ENCODE measurements at regions not wholly inside any gene's neighbourhood (a gene's known extent, or its start where the extent isn't known, plus 50 kb on each side); places are given as distances from the start of the nearest gene placed in this dataset.

DNA sequence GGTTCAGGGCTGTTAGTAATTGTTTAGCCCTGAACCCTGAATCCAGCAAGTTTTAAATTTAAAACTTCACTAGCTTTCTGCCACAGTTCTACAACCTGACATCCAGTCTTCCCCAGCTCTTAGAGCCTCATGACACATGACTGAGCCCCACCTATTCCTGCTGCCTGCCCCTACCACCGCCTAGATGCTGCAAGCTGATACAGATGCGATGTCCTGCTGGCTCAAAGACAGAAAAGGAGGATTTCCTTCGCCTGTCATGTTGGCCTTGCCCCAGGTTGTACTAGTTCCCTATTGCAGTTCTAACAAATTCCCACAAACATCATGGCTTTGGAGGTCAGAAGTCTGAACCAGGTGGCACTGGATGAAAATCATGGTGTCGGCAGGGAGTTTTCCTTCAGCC lies 510.6 kb upstream of the PPP2R3A start:
- Histone ChIP-seq H3K4me3 (ENCODE audit: severe bottlenecking) (no peak overlapping the region), H3K27ac (ENCODE audit: poor library complexity, severe bottlenecking) (no peak overlapping the region), H3K36me3 (ENCODE audit: low read depth) (no peaks in the 10 kb centered on the region), H3K27me3 (ENCODE audit: insufficient read depth, poor library complexity, severe bottlenecking) (peaks cover 5% of the 10 kb centered on the region), H3K4me1 (ENCODE audit: insufficient read depth, poor library complexity, severe bottlenecking) (no peaks in the 10 kb centered on the region), H3K9me3 (ENCODE audit: severe bottlenecking) (no peaks in the 10 kb centered on the region)
- DNase-seq (ENCODE audit: low spot score) (no peak), ATAC-seq (ENCODE audit: low read depth) (no peak)
- TF ChIP-seq, protein P1, sequence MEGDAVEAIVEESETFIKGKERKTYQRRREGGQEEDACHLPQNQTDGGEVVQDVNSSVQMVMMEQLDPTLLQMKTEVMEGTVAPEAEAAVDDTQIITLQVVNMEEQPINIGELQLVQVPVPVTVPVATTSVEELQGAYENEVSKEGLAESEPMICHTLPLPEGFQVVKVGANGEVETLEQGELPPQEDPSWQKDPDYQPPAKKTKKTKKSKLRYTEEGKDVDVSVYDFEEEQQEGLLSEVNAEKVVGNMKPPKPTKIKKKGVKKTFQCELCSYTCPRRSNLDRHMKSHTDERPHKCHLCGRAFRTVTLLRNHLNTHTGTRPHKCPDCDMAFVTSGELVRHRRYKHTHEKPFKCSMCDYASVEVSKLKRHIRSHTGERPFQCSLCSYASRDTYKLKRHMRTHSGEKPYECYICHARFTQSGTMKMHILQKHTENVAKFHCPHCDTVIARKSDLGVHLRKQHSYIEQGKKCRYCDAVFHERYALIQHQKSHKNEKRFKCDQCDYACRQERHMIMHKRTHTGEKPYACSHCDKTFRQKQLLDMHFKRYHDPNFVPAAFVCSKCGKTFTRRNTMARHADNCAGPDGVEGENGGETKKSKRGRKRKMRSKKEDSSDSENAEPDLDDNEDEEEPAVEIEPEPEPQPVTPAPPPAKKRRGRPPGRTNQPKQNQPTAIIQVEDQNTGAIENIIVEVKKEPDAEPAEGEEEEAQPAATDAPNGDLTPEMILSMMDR (IDR thresholded peaks at IDR 0.05; ENCODE audit: poor library complexity, severe bottlenecking): no peak

DNA sequence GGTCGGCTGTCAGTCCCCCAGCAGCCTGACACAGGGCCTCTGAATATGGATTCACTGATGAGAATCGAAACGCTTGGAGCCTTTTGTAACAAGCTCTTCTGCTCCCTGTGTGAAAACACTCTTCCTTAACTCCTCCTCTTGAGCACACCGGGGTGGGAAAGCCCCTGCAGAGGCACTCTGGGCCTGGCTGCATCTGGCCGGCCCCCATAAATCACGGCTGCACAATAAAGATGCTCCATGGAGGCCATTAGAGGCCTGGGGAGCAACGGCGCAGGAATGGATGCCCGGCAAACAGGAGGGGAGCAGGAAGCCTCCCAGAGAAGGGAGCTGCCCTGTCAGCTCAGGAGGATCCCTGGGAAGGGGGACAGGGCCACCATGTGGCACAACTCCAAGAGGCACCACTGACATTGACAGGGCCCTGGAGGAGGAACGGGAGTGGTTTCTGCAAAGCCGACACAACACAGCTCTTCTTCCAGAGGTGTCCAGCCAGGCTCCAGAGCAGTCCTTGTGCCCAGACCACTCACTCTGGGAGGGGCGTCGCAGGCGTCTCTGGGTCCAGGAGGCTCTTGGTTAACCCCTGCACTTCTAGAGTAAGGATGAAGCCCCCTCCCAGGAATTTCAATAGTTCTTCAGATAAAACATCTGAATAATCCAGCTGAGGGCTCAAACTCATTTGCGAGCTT lies 509.3 kb upstream of the PPP2R3A start:
- Histone ChIP-seq H3K27me3 (ENCODE audit: insufficient read depth, poor library complexity, severe bottlenecking) (peaks cover 5% of the 10 kb centered on the region), H3K27ac (ENCODE audit: poor library complexity, severe bottlenecking) (no peak overlapping the region), H3K4me3 (ENCODE audit: severe bottlenecking) (no peak overlapping the region), H3K36me3 (ENCODE audit: low read depth) (no peaks in the 10 kb centered on the region), H3K9me3 (ENCODE audit: severe bottlenecking) (no peaks in the 10 kb centered on the region), H3K4me1 (ENCODE audit: insufficient read depth, poor library complexity, severe bottlenecking) (no peaks in the 10 kb centered on the region)
- no peak for ATAC-seq (ENCODE audit: low read depth)
- no peak for DNase-seq (ENCODE audit: low spot score)
- TF ChIP-seq, protein P1 (IDR thresholded peaks at IDR 0.05; ENCODE audit: poor library complexity, severe bottlenecking): no peak

DNA sequence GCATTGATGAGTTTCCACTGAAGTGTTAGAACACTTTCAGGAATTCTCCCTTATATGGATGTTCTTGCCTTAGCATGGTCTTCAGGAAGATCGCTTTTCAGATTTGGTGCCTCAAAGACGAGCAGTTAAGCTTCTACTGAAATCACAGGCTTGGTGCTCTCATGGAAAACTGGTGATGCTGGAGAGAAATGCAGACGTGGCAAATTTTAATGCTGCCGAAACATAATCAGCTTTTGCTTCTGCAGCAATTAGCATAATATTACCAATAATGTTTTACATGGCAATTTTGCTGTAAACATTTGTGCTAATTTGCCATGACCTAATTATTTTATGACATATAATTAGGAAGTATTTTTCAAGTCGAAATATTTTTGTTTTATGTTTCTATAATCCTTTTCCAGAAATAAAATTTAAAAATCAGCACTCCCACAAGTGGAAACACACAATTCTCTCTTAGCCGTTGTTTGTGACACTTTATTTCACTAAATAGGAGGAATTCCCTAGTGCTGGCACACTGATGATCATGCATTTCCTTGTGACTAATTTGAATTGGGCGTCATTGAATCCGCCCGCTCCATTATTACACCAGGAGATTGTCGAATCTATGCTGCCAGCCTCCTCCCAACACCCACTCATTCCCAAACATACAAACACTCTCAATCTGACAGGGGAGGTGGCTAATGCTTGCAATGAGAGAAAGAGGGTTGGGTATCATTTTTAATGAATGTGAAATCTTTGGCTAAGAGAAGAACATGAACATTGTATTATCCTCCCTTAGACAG lies 506.8 kb upstream of the PPP2R3A start:
- TF ChIP-seq, protein P1 (IDR thresholded peaks at IDR 0.05; ENCODE audit: poor library complexity, severe bottlenecking): no peak
- H3K27me3 ChIP-seq (ENCODE audit: insufficient read depth, poor library complexity, severe bottlenecking): peaks cover 5% of the 10 kb centered on the region
- ATAC-seq (ENCODE audit: low read depth) (no peak), DNase-seq (ENCODE audit: low spot score) (no peak)
- H3K4me1 ChIP-seq (ENCODE audit: insufficient read depth, poor library complexity, severe bottlenecking): no peaks in the 10 kb centered on the region
- no peak overlapping the region for H3K4me3 ChIP-seq (ENCODE audit: severe bottlenecking)
- H3K36me3 ChIP-seq (ENCODE audit: low read depth): no peaks in the 10 kb centered on the region
- no peaks in the 10 kb centered on the region for H3K9me3 ChIP-seq (ENCODE audit: severe bottlenecking)
- no peak overlapping the region for H3K27ac ChIP-seq (ENCODE audit: poor library complexity, severe bottlenecking)

DNA sequence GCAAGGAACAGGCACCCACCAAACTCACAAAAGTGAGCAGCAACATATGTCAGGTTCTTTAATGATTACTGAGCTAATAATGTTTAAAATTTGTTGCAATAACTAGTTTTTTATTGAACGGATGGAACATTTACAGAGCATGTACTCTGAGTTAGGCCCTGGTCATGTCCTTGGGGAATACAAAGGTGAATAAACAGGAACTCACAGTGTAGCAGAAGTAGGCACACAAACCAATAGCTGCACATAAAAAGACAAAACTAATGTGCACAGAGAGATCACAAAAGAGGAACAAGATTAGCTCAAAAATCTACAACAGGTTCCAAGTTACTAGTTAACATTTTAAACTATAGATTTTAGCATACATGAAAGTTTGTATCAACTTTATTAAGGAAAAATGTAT lies 505.3 kb upstream of the PPP2R3A start:
- TF ChIP-seq, protein P1 (IDR thresholded peaks at IDR 0.05; ENCODE audit: poor library complexity, severe bottlenecking): no peak

DNA sequence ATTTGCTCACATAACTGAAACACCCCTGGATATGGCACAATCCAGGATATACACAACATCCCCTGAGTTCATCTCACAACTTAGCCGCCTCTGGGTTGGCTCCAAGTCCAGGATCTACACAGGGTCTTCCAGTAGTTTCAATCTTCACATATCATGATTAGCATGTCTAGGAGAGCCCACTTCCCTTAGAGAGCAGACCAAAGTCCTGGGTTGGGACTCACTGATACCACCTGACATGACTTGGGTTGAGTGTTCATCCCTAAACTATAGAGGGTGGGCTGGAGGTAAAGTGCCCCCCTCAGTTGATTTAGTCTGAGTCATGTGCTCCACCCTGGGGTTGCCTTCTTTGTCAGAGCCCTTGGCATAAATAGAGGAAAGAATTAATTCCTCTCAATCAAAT lies 493.6 kb upstream of the PPP2R3A start:
- DNase-seq (ENCODE audit: low spot score) (no peak), ATAC-seq (ENCODE audit: low read depth) (no peak)
- Histone ChIP-seq H3K27ac (ENCODE audit: poor library complexity, severe bottlenecking) (no peak overlapping the region), H3K27me3 (ENCODE audit: insufficient read depth, poor library complexity, severe bottlenecking) (no peaks in the 10 kb centered on the region), H3K36me3 (ENCODE audit: low read depth) (no peaks in the 10 kb centered on the region), H3K4me1 (ENCODE audit: insufficient read depth, poor library complexity, severe bottlenecking) (no peaks in the 10 kb centered on the region), H3K9me3 (ENCODE audit: severe bottlenecking) (no peaks in the 10 kb centered on the region), H3K4me3 (ENCODE audit: severe bottlenecking) (no peak overlapping the region)
- TF ChIP-seq, protein P1 (IDR thresholded peaks at IDR 0.05; ENCODE audit: poor library complexity, severe bottlenecking): no peak

More for the DNA sequence above, 505.3 kb upstream of the PPP2R3A start:
- no peak overlapping the region for H3K27ac ChIP-seq (ENCODE audit: poor library complexity, severe bottlenecking)
- ATAC-seq (ENCODE audit: low read depth) (no peak), DNase-seq (ENCODE audit: low spot score) (no peak)
- H3K4me1 ChIP-seq (ENCODE audit: insufficient read depth, poor library complexity, severe bottlenecking): no peaks in the 10 kb centered on the region
- no peaks in the 10 kb centered on the region for H3K36me3 ChIP-seq (ENCODE audit: low read depth)
- peaks cover 5% of the 10 kb centered on the region for H3K27me3 ChIP-seq (ENCODE audit: insufficient read depth, poor library complexity, severe bottlenecking)
- H3K9me3 ChIP-seq (ENCODE audit: severe bottlenecking): no peaks in the 10 kb centered on the region
- no peak overlapping the region for H3K4me3 ChIP-seq (ENCODE audit: severe bottlenecking)

Measured in RWPE2 (cell line).